ENCODE measurements at regions not wholly inside any gene's neighbourhood (a gene's known extent, or its start where the extent isn't known, plus 50 kb on each side); places are given as distances from the start of the nearest gene placed in this dataset.
A peak's percentile ranks its signal among the peaks of the same experiment; 100 is the strongest.

- no peak for DNase-seq
Measured at GRCh38 chr6:47149554-47149953, 107.4 kb upstream of the ADGRF1 start.

- DNase-seq = no peak
Measured at GRCh38 chr6:47149066-47149465, 106.9 kb upstream of the ADGRF1 start.

- DNase-seq = no peak
Measured at GRCh38 chr6:47147836-47148344, 105.8 kb upstream of the ADGRF1 start.

- no peak for DNase-seq
Measured at GRCh38 chr6:47147175-47147727, 105.1 kb upstream of the ADGRF1 start.

- no peak for DNase-seq
Measured at GRCh38 chr6:47146431-47147174, 104.5 kb upstream of the ADGRF1 start.

GRCh38 chr6:47145212-47145611, 103.1 kb upstream of the ADGRF1 start:
- no peak for DNase-seq

GRCh38 chr6:47144306-47144705, 102.2 kb upstream of the ADGRF1 start:
- no peak for DNase-seq

- no peak for DNase-seq
Measured at GRCh38 chr6:47141963-47142362, 99.8 kb upstream of the ADGRF1 start.

GRCh38 chr6:47141171-47141570, 99.0 kb upstream of the ADGRF1 start:
- no peak for DNase-seq

GRCh38 chr6:47138046-47138445, 95.9 kb upstream of the ADGRF1 start:
- no peak for DNase-seq

GRCh38 chr6:47137073-47137472, 94.9 kb upstream of the ADGRF1 start:
- DNase-seq = no peak

GRCh38 chr6:47135772-47136171, 93.6 kb upstream of the ADGRF1 start:
- DNase-seq = no peak

- peak; percentile 51 for DNase-seq
Measured at GRCh38 chr6:47134476-47135189, 92.5 kb upstream of the ADGRF1 start.

GRCh38 chr6:47133230-47134000, 91.3 kb upstream of the ADGRF1 start:
- DNase-seq = no peak

- DNase-seq = no peak
Measured at GRCh38 chr6:47132724-47133123, 90.6 kb upstream of the ADGRF1 start.

- no peak for DNase-seq
Measured at GRCh38 chr6:47131773-47132172, 89.6 kb upstream of the ADGRF1 start.

GRCh38 chr6:47130086-47130485, 88.0 kb upstream of the ADGRF1 start:
- no peak for DNase-seq

GRCh38 chr6:47129129-47129528, 87.0 kb upstream of the ADGRF1 start:
- no peak for DNase-seq

- no peak for DNase-seq
Measured at GRCh38 chr6:47126647-47127391, 84.7 kb upstream of the ADGRF1 start.

GRCh38 chr6:47118611-47119010, 76.5 kb upstream of the ADGRF1 start:
- no peak for DNase-seq

GRCh38 chr6:47117314-47117713, 75.2 kb upstream of the ADGRF1 start:
- no peak for DNase-seq

GRCh38 chr6:47116606-47117005, 74.5 kb upstream of the ADGRF1 start:
- no peak for DNase-seq

GRCh38 chr6:47116086-47116485, 74.0 kb upstream of the ADGRF1 start:
- DNase-seq = no peak

All from DMS 273 treated with DMSO at 0.1 percent for 48 hours (cell line).